B cell (primary cell): ENCODE measurements at regions not wholly inside any gene's neighbourhood (a gene's known extent, or its start where the extent isn't known, plus 50 kb on each side); places are given as distances from the start of the nearest gene placed in this dataset.

ENCODE experiments used
- CTCF ChIP-seq: fragments of 200-600 bp; IDR thresholded peaks from one replicate; pipeline ENCODE4 v1.8.0; 2022; ENCODE audit warnings: antibody characterized with exemption, mild to moderate bottlenecking
- EZH2 ChIP-seq: IDR thresholded peaks from 2 replicates; pipeline ENCODE4 v1.6.1; 2012; ENCODE audit warnings: borderline replicate concordance, low read depth, mild to moderate bottlenecking, moderate library complexity, low read length; ENCODE audit not compliant: insufficient read depth, poor library complexity, severe bottlenecking

- TF ChIP-seq CTCF: no peak
- TF ChIP-seq EZH2: no peak
Measured at GRCh38 chr1:239718571-239718970, 332.2 kb downstream of the CHRM3 start.
